D341Med (cell line): ENCODE measurements at regions not wholly inside any gene's neighbourhood (a gene's known extent, or its start where the extent isn't known, plus 50 kb on each side); places are given as distances from the start of the nearest gene placed in this dataset.
"Not testable (repeated sequence)": the region's sequence is repeated elsewhere in the genome, so short reads cannot be mapped to it uniquely, and the experiment has no call there.

Experiments
- DNase-seq: peaks from one replicate; pipeline ENCODE4 v3.0.0; 2012; ENCODE audit warnings: low spot score

DNA sequence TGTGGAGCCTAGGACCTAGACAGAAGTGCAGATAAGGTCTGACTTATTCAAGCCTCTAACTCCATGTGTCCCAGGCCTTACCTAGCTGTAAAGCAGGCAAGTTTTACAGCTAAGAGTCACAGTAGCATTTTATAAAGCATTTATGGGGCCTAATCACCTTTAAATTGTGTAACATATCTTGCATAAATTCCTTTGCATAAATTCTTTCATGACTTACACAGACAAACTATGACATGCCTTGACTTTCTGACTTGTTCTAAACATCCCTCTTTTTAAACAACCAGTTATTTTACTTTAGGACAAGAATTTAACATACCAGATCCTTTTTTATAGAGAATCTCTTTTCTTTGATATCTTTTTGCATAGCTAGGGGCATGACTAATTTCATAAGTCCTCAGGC lies 1257.8 kb upstream of the NRXN1 start:
- no peak for DNase-seq

DNA sequence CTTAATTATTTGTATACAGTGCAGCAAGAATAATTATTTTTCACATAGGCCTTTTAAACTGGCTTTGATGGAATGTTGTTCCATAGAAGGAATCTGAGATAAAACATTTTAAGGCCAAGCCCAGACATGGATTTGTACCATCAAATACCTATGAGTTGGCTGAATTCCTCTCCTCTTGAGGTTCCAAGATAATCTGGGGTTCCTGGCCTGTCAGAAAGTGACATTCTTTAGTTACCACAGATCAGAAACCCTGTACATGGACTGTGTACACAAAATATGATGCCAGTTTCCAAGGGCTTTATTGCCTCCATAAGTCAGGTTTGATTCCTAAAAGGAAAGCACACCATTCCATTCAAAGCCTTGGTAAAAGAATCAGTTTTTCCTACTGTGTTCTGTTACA lies 1256.7 kb upstream of the NRXN1 start:
- no peak for DNase-seq

DNA sequence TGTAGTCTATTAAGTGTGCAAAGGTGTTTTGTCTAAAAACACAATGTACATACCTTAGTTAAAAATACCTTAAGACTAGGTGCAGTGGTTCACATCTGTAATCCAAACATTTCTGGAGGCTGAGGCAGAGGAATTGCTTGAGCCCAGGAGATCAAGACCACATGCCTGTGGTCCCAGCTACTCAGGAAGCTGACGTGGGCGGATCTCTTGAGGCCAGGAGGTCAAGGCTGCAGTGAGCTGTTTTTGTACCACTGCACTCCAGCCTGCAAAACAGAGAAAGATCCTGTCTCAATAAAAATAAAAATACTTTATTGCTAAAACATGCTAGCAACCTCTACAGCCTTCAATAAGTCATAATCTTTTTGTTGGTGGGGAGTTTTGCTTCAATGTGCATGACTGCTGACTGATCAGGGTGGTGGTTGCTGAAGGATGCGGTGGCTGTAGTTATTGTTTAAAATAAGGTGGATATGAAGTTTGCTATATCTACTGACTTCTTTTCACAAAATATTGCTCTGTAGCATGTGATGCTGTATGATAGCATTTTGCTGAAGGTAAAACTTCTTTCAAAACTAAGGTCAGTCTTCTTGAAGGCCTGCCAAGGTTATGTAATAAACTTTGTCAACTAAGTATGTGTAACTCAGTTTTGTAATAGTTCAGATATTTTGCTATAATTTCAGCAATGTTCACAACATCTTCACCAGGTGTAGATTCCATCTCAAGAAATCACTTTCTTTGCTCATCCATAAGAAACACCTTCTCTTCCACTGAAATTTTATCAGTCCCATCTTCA lies 1238.0 kb upstream of the NRXN1 start:
- DNase-seq: no peak

DNA sequence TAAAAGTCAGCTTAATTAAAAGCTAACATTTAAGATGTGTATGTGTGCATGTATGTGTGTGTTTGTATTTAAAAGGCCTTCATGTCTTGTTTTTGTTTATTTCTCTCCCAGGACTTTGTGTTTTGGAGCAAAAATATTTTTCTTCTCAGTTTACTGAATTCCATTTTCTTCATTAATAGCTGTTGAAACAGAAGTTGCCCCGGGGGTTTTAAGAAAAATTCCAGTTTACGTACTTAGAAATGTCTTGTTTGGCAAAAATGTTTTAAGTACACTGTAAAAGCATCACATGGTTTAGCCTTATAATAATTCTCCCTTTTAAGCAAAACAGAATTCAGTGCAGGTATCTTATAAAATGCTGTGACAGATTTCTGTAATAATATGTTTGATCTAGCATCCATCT lies 1233.0 kb upstream of the NRXN1 start:
- no peak for DNase-seq

DNA sequence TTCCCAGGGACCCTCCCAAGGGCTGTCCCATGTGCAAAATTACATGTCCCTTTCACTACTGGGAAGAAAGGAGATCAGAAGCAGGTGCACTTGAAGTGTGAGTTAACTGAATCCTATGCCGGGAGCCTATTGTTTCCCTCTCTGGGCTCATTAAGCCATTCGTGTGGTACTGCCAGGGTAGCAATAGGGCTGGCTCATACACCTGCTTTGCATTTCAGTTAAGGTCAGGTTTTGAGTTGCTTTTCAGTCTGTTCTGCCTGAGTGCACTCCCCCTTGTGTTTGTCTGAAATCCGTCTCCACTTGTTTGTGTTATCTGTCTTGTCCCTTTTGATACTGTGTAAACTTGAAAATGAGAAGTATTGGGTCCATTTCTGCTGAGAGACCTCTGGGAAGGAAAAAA lies 1232.6 kb upstream of the NRXN1 start:
- no peak for DNase-seq

DNA sequence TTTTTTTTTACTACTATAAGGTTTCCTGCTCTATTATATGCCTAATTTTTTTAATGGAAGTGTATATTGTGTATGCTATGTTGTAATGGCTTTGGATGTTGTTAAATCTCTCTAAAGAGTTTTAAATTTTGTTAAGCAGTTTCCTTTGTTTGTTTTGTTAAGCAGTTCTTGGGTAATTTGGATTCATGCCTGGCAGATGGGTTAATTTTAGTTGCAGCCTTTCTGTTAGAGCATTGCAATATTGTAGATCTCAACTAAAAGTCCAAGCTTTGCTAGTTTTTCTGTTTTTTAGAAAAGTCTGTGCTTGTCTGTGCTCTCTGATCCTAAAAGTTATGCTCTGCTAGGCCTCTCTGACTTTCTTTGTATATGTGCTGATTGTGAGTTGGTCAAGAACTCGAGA lies 1229.0 kb upstream of the NRXN1 start:
- DNase-seq: no peak

DNA sequence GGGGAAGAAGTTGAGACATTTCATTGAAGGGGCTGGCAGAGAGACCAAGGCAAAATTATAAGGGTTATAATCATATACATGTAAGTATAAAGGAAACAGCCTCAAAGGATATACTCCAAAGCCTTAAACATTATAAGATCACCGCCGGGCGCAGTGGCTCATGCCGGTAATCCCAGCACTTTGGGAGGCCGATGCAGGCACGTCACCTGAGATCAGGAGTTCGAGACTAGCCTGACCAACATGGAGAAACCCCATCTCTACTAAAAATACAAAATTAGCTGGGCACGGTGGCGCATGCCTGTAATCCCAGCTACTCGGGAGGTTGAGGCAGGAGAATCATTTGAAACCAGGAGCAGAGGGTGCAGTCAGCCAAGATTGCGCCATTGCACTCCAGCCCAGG lies 1227.0 kb upstream of the NRXN1 start:
- not testable (repeated sequence) for DNase-seq

DNA sequence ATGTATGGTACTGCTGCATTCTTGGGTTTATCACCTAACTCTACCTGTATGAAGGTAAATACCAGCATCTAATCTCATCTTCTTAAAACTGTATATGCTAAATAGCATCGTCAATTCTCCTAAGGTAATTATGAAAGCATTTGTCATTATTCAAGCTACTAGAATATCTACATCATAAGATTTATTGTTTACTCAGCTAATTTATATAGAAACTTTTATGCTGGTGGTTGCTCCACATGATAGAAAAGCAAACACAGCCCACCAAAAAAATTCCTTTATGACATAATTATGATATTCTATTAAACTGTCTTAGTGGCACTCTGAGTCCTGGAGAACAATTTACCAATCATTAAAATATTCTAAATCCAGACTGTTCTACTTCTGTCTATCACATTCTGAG lies 1226.1 kb upstream of the NRXN1 start:
- no peak for DNase-seq

DNA sequence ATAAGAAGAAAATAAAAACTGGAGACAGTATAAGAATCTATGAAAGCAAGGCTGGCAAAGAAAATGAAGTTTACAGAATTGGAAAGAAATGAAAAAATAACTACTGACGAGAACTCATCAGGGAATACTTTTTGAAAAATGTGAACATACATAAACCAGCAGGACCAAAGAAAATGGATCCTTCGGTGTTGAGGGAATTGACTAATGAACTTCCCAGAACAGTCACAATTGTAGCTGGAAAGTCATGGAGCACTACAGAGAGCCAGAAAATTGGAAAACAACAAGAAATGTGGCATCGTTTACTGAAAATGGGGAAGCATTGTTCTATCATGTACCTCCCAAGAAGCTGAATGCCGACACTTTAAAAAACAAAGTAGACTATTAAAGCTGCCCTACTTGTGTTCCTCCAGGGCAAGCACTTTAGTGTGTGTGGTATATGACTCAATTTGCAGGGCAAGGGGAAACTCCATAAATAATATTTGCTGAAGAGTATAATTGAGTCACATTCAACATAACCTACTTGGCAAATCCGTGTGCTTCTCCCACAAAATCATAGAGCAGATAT lies 1221.6 kb upstream of the NRXN1 start:
- DNase-seq: no peak

DNA sequence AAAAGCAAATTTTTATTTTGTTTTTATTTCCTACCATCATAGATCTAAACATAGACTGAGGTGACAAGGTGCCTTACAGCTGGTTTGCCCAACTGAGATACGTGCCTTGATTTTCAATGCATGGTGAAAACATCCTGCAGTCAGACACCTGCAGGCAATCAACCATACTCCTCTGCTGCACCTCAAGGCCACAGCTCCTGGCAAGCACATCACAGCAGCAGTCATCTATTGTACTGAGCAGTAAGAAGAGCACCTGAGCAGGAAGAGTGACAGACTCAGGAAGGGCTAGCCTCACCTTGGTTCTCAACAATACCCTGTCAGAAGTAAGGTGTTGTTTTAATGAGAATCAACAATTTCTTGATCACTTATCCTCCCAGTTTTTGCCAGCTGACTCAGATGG lies 1206.8 kb upstream of the NRXN1 start:
- no peak for DNase-seq

DNA sequence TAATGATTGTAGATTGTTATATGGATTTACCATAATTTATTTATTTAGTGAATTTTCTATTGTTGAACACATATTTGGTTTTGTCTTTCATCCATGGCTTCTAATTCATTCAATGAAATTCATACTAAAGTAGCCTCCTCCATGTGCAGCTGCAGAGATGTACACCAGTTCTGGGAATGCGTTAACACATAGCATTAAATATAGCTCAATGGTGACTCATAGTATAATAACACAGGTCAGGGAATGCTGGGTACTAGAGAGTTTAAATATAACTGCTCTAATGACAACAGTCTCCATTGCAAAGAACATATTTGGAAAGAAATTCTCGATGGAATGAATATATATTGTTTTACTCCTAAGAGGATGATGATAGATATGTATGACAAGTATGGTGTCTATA lies 1190.2 kb upstream of the NRXN1 start:
- no peak for DNase-seq

DNA sequence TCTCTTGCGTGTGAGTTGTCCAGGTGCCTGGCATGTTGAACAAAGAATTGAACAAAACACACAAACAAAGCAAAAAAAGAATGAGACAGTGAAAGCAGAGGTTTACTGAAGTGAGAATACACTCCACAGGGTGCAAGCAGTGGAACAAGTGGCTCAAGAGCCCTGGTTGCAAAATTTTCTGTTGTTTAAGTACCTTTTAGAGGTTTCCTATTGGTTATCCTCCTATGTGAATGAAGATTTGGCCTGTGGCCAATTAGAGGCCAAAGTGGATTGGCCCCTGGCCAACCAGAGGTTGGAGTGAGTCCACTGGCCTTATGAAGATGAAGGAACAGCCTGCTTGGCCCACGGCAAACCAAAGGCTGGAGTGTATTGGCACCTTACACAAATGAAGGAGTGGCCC lies 1188.5 kb upstream of the NRXN1 start:
- no peak for DNase-seq

DNA sequence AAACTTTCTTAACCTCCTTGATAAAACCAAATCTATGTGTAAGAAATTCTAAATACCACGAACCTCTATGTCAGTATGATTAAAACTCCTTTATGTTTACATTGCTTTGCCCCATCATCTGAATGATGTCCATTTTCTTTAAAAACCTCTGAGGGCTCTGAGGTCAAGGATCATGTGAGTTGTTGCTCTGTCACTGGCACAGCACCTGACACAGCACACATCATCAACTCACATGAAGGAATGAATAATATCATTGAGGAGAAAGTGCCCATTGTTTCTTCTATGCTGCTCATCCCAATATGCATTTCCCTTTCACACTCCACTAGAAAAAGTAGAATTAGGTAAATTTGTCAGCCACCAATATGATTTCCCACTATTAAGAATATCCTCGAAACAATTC lies 1178.7 kb upstream of the NRXN1 start:
- DNase-seq: no peak

DNA sequence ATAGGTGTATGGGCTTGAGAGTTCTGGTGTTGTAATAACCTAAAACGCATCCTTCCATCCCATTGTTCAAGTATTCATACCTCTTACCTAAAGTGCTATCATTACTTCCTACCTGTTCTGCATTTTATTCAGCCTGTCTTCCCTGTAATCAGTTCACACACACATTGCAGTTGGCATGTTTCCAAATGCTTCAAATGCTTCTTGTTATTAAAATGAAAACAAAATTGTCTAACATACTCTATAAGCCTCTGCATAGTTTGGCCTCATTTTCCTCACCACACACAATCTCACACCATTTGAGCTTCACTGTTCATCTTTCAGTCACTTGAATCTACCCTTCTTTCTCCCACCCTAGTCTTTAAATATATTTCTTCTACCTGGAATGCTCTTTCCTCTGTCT lies 1178.2 kb upstream of the NRXN1 start:
- no peak for DNase-seq

DNA sequence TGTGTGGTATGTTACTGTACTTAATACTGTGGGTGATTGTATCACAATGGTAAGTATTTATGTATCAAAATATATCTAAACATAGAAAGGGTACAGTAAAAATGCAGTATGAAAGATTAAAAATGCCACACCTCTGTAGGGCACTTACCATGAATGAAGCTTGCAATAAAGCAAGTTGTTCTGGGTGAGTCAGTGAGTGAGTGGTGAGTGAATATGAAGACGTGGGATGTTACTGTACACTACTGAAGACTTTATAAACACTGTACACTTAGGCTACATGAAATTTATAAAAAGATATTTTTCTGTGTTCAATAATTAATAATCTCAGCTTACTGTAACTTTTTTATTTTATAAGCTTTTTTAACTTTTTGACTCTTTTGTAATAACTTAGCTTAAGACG lies 1162.4 kb upstream of the NRXN1 start:
- no peak for DNase-seq

DNA sequence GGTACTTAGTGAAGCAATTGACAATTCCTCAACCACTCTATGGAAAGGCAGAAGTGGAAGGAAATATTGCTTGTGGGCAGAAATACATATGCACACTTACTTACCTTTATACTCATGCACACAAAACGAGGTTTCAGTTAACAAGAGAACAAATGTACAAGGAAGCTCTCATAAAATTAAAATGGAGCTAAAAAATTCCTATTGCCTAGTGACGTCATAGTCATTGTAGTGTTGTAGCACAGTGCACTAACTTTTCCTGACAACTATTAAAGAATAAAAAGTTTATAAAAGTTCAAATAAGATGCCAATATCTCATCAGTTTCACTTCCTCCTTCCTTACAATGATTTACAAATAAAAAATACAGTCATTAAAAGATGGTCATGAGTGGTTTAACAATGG lies 1161.9 kb upstream of the NRXN1 start:
- DNase-seq: no peak

DNA sequence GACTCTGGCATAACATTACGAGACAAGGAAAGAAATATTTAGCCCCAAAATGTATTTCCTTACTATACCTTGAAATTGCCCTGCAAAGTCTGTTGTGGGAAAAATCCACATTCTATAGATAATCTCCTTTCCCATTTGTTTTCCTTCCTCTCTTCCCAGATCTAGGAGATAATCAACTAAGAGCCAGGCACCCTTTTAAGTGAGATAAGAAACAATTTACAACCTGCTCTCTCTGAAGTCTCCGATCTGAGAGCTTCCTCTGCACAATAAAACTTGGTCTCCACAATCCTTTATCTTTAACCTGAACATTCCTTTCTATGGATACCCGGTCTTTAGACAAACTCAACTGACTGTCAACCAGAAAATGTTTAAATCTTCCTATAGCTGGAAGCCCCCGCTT lies 1160.7 kb upstream of the NRXN1 start:
- DNase-seq: no peak

DNA sequence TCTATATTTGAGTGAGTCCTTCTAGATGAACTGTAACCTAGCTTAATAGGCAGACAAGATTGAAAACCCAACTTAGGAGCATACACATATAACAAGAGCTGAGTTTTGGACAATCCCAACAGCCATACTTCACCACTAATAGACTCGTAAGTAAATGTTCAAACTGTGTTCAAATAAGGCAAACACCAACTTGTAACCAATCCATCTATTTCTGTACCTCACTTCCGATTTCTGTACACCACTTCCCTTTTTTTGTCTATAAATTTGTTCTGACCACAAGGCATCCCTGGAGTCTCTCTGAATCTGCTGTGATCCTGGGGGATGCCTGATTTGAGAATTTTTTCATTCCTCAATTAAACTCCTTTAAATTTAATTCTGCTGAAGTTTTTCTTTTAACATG lies 1149.1 kb upstream of the NRXN1 start:
- DNase-seq: no peak

DNA sequence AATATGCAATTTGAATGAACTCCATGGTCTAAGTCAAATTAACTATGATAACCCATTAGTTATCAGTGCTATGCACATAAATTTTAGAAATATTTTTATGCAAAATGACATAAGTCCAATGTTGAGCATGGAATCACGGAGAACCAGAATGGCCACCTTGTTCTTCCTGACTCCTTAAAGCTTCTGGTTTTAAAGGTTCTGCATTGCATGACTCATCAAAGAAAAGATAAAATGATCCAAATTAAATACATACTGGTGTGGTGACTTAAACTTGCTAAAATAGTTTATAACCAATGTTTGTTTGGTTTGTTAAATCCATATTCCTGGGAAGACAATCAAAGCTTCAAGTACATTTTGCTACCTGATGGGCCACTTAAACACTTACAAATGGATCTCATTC lies 1146.9 kb upstream of the NRXN1 start:
- no peak for DNase-seq

DNA sequence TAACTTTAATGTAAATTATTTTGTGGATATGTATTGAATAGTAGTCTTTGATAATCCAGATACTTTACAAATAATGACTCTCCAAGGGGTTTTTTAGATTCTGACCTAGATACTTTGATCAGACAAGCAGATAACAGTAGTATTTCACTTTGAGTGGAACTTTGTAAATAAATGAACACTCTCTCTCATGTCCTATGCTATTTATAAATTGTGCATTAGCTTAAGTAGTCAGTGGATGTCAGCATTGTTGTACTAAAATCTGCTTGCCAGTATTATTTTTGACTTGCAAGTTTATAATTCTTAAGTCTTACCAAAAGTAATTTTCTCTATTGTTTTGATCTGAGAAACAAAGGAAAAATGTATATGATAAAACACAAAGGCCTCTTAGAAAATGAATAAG lies 1113.1 kb upstream of the NRXN1 start:
- no peak for DNase-seq

DNA sequence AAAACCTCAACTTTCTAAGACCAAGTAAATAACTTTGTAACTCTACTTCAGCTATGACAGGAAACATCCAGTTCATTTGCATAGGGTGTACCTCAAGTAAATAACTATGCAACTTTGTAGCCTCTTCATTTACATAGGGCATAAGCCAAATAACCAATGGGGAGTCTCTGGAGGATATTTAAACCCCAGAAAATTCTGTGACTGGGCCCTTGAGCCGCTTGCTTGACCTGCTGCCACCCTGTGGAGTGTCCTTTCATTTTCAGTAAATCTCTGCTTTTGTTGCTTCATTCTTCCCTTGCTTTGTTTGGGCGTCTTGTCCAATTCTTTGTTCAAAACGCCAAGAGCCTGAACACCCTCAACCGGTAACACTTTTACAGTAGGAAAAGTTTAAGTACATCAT lies 1112.7 kb upstream of the NRXN1 start:
- no peak for DNase-seq

DNA sequence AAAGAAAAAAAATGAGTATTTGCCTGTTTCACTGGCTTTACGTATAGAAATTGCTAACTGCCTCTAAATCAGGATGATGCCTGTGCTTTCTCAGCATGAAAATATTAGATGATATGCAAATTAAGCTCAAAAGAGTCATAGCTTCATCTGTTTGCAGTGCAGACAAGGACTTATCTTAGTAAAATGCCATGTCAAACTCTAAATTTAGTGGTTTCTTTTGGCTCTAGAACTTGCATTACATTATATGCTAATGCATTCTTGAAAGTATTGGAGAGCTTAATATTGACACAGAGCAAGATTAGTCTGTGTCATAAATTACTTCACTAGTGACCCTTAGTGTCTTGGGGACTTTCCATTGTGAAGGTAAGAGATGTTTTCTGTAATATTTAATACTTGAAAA lies 1109.1 kb upstream of the NRXN1 start:
- DNase-seq: no peak

DNA sequence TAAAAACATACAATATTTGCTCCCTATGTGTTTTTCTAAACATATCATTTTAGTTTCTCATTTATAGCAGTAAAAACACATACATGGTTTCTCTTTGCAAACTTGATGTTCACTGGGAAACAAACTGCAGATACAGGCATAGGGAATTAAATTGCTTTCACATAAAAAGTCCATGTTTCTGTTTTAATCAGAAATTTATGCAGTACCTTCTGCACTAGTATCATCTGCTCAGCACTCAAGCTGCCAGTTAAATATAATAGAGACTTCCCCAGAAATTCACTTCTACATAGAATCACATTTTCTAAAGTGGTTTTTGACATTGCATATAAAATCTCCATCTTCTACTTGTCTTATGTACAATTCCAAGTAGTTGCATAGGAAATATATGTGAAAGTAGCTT lies 1107.3 kb upstream of the NRXN1 start:
- no peak for DNase-seq

DNA sequence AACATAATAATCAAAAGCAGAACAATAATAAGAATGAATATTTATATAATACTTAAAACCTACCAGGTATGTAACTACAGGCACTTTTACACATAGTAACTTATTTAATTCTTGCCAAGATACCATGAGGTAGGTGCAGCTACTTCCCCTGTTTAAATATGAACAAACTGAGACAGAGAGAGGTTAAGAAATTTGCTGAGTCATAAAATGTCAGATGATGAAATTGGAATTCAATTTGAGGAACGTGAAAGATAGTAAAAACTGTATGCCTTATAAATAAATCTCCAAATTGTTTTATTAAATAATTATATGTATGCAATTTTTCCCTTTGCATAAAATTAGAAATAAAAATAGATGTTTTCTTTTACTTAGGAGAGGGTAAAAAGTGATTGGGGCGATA lies 1103.3 kb upstream of the NRXN1 start:
- no peak for DNase-seq
